ENCODE measurements at regions not wholly inside any gene's neighbourhood (a gene's known extent, or its start where the extent isn't known, plus 50 kb on each side); places are given as distances from the start of the nearest gene placed in this dataset.

DNA sequence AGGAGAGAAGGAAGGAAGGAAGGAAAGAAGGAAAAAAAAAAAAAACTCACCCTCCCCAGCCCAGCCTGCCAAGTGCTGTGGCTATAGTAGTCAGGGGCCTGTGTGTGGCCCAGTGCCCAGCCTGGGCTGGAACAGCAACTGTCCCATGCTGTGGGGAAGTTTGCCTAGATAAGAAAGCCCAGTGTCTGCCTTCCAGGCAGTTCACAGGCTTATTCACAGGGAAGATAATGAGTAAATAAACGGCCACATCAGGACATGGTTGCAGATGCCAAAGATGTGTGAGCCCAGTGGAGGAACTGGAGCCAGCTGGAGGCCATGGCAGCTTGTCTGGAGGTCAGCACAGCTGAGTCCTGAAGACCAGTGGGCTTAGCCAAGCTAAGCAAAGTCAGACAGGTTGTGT is 132.4 kb upstream of the FOXK1 start:
- Histone ChIP-seq H3K4me1 (ENCODE audit: control insufficient read depth in 5 of 5, insufficient read depth in 5 of 5, low read length in 5 of 5) (no peaks in the 10 kb centered on the region), H3K27ac (ENCODE audit: low read depth, low read length) (no peak overlapping the region), H3K4me3 (ENCODE audit: low read depth in 1 of 5, low read length in 5 of 5) (no peak overlapping the region), H3K9ac (ENCODE audit: low read length in 5 of 5) (no peak overlapping the region), H3K36me3 (ENCODE audit: control insufficient read depth in 5 of 5, insufficient read depth in 5 of 5, low read length in 5 of 5) (no peaks in the 10 kb centered on the region), H3K9me3 (ENCODE audit: control insufficient read depth in 5 of 5, low read length in 5 of 5) (peaks cover 3 to 26% (median 20%) of the 10 kb centered on the region in 5 donors), H3K27me3 (ENCODE audit: control insufficient read depth in 5 of 5, insufficient read depth in 4 of 5, low read length in 5 of 5) (peaks cover 0 to 6% (median 0%) of the 10 kb centered on the region in 5 donors)

GRCh38 chr7:4550117-4550516 is 132.0 kb upstream of the FOXK1 start:
- Histone ChIP-seq H3K27ac (ENCODE audit: low read depth, low read length) (no peak overlapping the region), H3K27me3 (ENCODE audit: control insufficient read depth in 5 of 5, insufficient read depth in 4 of 5, low read length in 5 of 5) (peaks cover 0 to 6% (median 0%) of the 10 kb centered on the region in 5 donors), H3K9ac (ENCODE audit: low read length in 5 of 5) (no peak overlapping the region), H3K4me3 (ENCODE audit: low read depth in 1 of 5, low read length in 5 of 5) (no peak overlapping the region), H3K9me3 (ENCODE audit: control insufficient read depth in 5 of 5, low read length in 5 of 5) (peaks cover 3 to 26% (median 20%) of the 10 kb centered on the region in 5 donors), H3K4me1 (ENCODE audit: control insufficient read depth in 5 of 5, insufficient read depth in 5 of 5, low read length in 5 of 5) (no peaks in the 10 kb centered on the region), H3K36me3 (ENCODE audit: control insufficient read depth in 5 of 5, insufficient read depth in 5 of 5, low read length in 5 of 5) (no peaks in the 10 kb centered on the region)

DNA sequence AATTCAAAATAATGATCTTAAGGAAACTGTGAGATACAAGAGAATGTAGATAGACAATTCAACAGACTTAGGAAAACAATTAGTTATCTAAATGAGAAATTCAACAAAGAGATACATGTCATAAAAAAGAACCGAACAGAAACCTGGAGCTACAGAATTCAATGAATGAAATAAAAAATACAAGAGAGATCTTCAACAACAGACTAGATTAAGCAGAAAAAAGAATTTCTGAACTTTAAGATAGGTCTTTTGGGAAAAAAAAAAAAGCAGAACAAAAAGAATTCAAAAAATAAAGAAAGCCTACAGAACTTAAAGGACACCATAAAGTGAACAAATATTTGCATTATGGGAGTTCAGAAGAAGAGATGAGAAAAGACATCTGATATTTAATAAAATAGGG is 129.1 kb upstream of the FOXK1 start:
- no peaks in the 10 kb centered on the region for H3K4me1 ChIP-seq (ENCODE audit: control insufficient read depth in 5 of 5, insufficient read depth in 5 of 5, low read length in 5 of 5)
- no peak overlapping the region for H3K9ac ChIP-seq (ENCODE audit: low read length in 5 of 5)
- no peaks in the 10 kb centered on the region for H3K36me3 ChIP-seq (ENCODE audit: control insufficient read depth in 5 of 5, insufficient read depth in 5 of 5, low read length in 5 of 5)
- H3K27ac ChIP-seq (ENCODE audit: low read depth, low read length): no peak overlapping the region
- H3K9me3 ChIP-seq (ENCODE audit: control insufficient read depth in 5 of 5, low read length in 5 of 5): peaks cover 3 to 26% (median 20%) of the 10 kb centered on the region in 5 donors
- H3K27me3 ChIP-seq (ENCODE audit: control insufficient read depth in 5 of 5, insufficient read depth in 4 of 5, low read length in 5 of 5): peaks cover 0 to 6% (median 0%) of the 10 kb centered on the region in 5 donors
- H3K4me3 ChIP-seq (ENCODE audit: low read depth in 1 of 5, low read length in 5 of 5): no peak overlapping the region

DNA sequence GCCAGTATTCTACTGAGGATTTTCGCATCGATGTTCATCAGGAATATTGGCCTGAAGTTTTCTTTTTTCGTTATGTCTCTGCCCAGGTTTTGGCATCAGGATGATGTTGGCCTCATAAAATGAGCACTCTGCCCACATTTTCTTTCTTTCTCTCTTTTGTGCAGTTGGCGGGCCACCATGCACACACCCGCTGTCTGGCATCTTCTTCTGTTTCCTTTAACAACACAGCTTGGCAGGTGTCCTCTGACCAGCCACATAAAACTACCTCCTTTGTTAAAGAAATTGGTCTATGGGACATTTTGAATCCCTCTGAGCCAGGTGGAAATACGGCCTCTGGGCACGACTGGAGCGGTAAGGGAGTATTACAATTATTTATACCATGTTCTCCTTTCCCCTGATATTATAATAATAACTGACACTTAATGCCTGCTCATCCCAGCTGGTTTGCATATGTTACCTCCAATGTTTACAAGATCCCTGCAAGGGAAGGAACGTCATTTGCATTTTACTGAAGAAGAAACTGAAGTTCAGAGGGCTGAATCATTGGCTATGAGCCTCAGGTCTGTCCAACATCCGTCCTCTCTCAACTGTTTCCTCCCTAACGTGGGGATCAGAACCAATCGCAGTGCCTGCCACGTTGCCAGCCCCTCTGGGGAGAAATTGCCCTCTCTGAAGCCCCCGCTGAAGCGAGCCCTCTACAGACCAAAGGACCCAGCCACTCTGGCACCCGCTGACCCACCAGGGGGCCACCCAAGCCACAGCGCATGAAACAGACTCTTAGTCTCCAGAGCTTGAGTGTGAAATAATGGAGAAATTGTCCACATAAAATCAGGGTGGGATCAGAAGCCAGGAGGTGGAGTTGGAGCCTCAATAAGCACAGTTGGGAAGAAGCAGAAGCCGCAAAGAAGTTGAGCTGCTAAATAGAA is 125.0 kb upstream of the FOXK1 start:
- H3K4me3 ChIP-seq (ENCODE audit: low read depth in 1 of 5, low read length in 5 of 5): no peak overlapping the region
- peaks cover 3 to 21% (median 16%) of the 10 kb centered on the region in 5 donors for H3K9me3 ChIP-seq (ENCODE audit: control insufficient read depth in 5 of 5, low read length in 5 of 5)
- H3K27me3 ChIP-seq (ENCODE audit: control insufficient read depth in 5 of 5, insufficient read depth in 4 of 5, low read length in 5 of 5): peaks cover 0 to 13% (median 3%) of the 10 kb centered on the region in 5 donors
- H3K9ac ChIP-seq (ENCODE audit: low read length in 5 of 5): no peak overlapping the region
- H3K27ac ChIP-seq (ENCODE audit: low read depth, low read length): no peak overlapping the region
- H3K36me3 ChIP-seq (ENCODE audit: control insufficient read depth in 5 of 5, insufficient read depth in 5 of 5, low read length in 5 of 5): no peaks in the 10 kb centered on the region
- no peaks in the 10 kb centered on the region for H3K4me1 ChIP-seq (ENCODE audit: control insufficient read depth in 5 of 5, insufficient read depth in 5 of 5, low read length in 5 of 5)

DNA sequence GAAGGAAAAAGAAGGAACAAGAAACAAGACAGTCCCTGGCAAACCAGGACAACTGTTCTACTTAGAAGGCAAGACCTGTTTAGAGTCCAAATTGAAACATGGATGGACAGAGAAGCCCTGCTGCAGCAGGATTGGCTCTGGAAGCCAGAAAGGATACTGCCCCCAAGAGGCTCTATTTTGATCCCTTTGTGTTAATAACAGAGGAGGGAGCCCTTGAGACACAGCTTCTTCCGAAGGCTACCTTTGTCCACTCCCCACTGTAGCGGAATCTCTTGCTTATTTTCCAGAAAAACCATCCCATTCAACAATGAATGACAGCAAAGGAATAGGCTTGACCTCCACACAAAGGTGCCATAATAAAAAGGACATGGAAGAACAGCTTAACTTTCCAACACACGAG is 120.3 kb upstream of the FOXK1 start:
- no peak overlapping the region for H3K27ac ChIP-seq (ENCODE audit: low read depth, low read length)
- no peak overlapping the region for H3K4me3 ChIP-seq (ENCODE audit: low read depth in 1 of 5, low read length in 5 of 5)
- H3K36me3 ChIP-seq (ENCODE audit: control insufficient read depth in 5 of 5, insufficient read depth in 5 of 5, low read length in 5 of 5): no peaks in the 10 kb centered on the region
- H3K9ac ChIP-seq (ENCODE audit: low read length in 5 of 5): no peak overlapping the region
- peaks cover 0 to 6% (median 0%) of the 10 kb centered on the region in 5 donors for H3K9me3 ChIP-seq (ENCODE audit: control insufficient read depth in 5 of 5, low read length in 5 of 5)
- no peaks in the 10 kb centered on the region for H3K4me1 ChIP-seq (ENCODE audit: control insufficient read depth in 5 of 5, insufficient read depth in 5 of 5, low read length in 5 of 5)
- H3K27me3 ChIP-seq (ENCODE audit: control insufficient read depth in 5 of 5, insufficient read depth in 4 of 5, low read length in 5 of 5): peaks cover 0 to 13% (median 3%) of the 10 kb centered on the region in 5 donors

DNA sequence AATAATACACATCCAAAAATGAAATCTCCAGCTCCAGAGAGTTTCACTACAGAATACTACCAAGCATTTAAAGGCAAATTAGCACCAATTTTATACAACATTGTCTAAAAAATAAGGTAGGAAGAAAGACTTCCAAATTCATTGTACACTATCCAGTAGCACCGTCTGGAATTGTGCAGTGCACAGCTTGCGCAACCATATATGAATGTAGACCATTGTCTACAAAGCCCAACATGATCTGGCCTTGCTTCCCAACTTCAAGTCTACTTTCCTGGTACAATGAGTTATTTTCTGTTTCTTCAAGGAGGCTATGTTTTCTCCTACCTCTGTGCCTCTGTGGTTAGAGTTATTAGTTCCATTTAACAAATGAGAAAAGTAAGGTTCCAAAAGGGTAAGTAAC is 115.4 kb upstream of the FOXK1 start:
- Histone ChIP-seq H3K36me3 (ENCODE audit: control insufficient read depth in 5 of 5, insufficient read depth in 5 of 5, low read length in 5 of 5) (no peaks in the 10 kb centered on the region), H3K27me3 (ENCODE audit: control insufficient read depth in 5 of 5, insufficient read depth in 4 of 5, low read length in 5 of 5) (peaks cover 0 to 3% (median 0%) of the 10 kb centered on the region in 5 donors), H3K27ac (ENCODE audit: low read depth, low read length) (no peak overlapping the region), H3K4me1 (ENCODE audit: control insufficient read depth in 5 of 5, insufficient read depth in 5 of 5, low read length in 5 of 5) (no peaks in the 10 kb centered on the region), H3K9me3 (ENCODE audit: control insufficient read depth in 5 of 5, low read length in 5 of 5) (peaks cover 0 to 6% (median 0%) of the 10 kb centered on the region in 5 donors), H3K9ac (ENCODE audit: low read length in 5 of 5) (no peak overlapping the region), H3K4me3 (ENCODE audit: low read depth in 1 of 5, low read length in 5 of 5) (no peak overlapping the region)

GRCh38 chr7:4574851-4575250 is 107.2 kb upstream of the FOXK1 start:
- no peaks in the 10 kb centered on the region for H3K4me1 ChIP-seq (ENCODE audit: control insufficient read depth in 5 of 5, insufficient read depth in 5 of 5, low read length in 5 of 5)
- H3K9me3 ChIP-seq (ENCODE audit: control insufficient read depth in 5 of 5, low read length in 5 of 5): peaks cover 0 to 7% (median 0%) of the 10 kb centered on the region in 5 donors
- H3K27me3 ChIP-seq (ENCODE audit: control insufficient read depth in 5 of 5, insufficient read depth in 4 of 5, low read length in 5 of 5): no peaks in the 10 kb centered on the region
- H3K36me3 ChIP-seq (ENCODE audit: control insufficient read depth in 5 of 5, insufficient read depth in 5 of 5, low read length in 5 of 5): no peaks in the 10 kb centered on the region
- H3K27ac ChIP-seq (ENCODE audit: low read depth, low read length): no peak overlapping the region
- H3K9ac ChIP-seq (ENCODE audit: low read length in 5 of 5): no peak overlapping the region
- no peak overlapping the region for H3K4me3 ChIP-seq (ENCODE audit: low read depth in 1 of 5, low read length in 5 of 5)

DNA sequence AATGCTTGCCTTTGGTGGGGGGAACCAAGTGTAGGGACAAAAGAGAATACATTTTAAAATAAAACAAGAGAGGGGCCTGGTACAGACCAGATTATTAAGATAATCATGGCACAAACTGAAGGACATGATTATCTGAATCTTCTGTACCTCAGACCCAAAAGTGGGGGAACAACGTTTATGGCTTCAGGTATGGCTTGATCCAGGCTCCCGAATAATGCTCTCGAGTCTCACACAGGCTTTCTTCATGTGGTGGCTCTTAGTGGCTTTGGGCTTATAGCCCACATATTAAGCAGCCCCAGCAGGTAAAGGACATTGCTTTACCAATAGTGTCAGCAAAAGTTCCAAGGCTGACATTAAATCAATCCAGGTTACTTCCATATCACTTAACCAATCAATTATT is 106.8 kb upstream of the FOXK1 start:
- Histone ChIP-seq H3K36me3 (ENCODE audit: control insufficient read depth in 5 of 5, insufficient read depth in 5 of 5, low read length in 5 of 5) (no peaks in the 10 kb centered on the region), H3K4me3 (ENCODE audit: low read depth in 1 of 5, low read length in 5 of 5) (no peak overlapping the region), H3K27ac (ENCODE audit: low read depth, low read length) (no peak overlapping the region), H3K9ac (ENCODE audit: low read length in 5 of 5) (no peak overlapping the region), H3K9me3 (ENCODE audit: control insufficient read depth in 5 of 5, low read length in 5 of 5) (peaks cover 0 to 7% (median 0%) of the 10 kb centered on the region in 5 donors), H3K4me1 (ENCODE audit: control insufficient read depth in 5 of 5, insufficient read depth in 5 of 5, low read length in 5 of 5) (no peaks in the 10 kb centered on the region), H3K27me3 (ENCODE audit: control insufficient read depth in 5 of 5, insufficient read depth in 4 of 5, low read length in 5 of 5) (no peaks in the 10 kb centered on the region)

- Histone ChIP-seq H3K9ac (ENCODE audit: low read length in 5 of 5) (no peak overlapping the region), H3K27me3 (ENCODE audit: control insufficient read depth in 5 of 5, insufficient read depth in 4 of 5, low read length in 5 of 5) (peaks cover 0 to 5% (median 0%) of the 10 kb centered on the region in 5 donors), H3K27ac (ENCODE audit: low read depth, low read length) (no peak overlapping the region), H3K4me3 (ENCODE audit: low read depth in 1 of 5, low read length in 5 of 5) (no peak overlapping the region), H3K9me3 (ENCODE audit: control insufficient read depth in 5 of 5, low read length in 5 of 5) (peaks cover 0 to 2% (median 0%) of the 10 kb centered on the region in 5 donors), H3K36me3 (ENCODE audit: control insufficient read depth in 5 of 5, insufficient read depth in 5 of 5, low read length in 5 of 5) (no peaks in the 10 kb centered on the region), H3K4me1 (ENCODE audit: control insufficient read depth in 5 of 5, insufficient read depth in 5 of 5, low read length in 5 of 5) (no peaks in the 10 kb centered on the region)
These were observed 78.9 kb upstream of the FOXK1 start for GRCh38 chr7:4602905-4603842.

Data from subcutaneous abdominal adipose tissue (tissue), 5 donors.